Activated naive CD4-positive, alpha-beta T cell treated with anti-CD3 and anti-CD28 coated beads for 36 hours (primary cell): ENCODE measurements at regions not wholly inside any gene's neighbourhood (a gene's known extent, or its start where the extent isn't known, plus 50 kb on each side); places are given as distances from the start of the nearest gene placed in this dataset.

Experiments used
- CTCF ChIA-PET: fragments of 350-600 bp; sonication (Branson Sonifier 250); formaldehyde crosslinking; loops from one replicate; lab custom pipeline; 2021; ENCODE audit warnings: antibody characterized with exemption; lab: Charles Lee
- DNase-seq: peaks from one replicate; pipeline ENCODE4 v3.0.0-alpha.2; 2020
- H3K27ac Mint-ChIP-seq: one replicate; pipeline ENCODE4 v1.8.0; 2021; ENCODE audit warnings: mild to moderate bottlenecking, mixed read lengths
- H3K27me3 Mint-ChIP-seq: one replicate; pipeline ENCODE4 v1.8.0; 2021; ENCODE audit warnings: low read depth, mixed read lengths
- H3K36me3 Mint-ChIP-seq: one replicate; pipeline ENCODE4 v1.8.0; 2021; ENCODE audit warnings: low read depth, mixed read lengths
- H3K4me1 Mint-ChIP-seq: one replicate; pipeline ENCODE4 v1.8.0; 2021; ENCODE audit warnings: low read depth, mixed read lengths
- H3K4me3 Mint-ChIP-seq: one replicate; pipeline ENCODE4 v1.8.0; 2021; ENCODE audit warnings: mild to moderate bottlenecking, moderate library complexity, mixed read lengths
- H3K9me3 Mint-ChIP-seq: one replicate; pipeline ENCODE4 v1.8.0; 2021; ENCODE audit warnings: mixed read lengths
- intact Hi-C: fragments of 100-400 bp; cut with micrococcal nuclease; formaldehyde crosslinking; loops from one replicate; pipeline ENCODE4 v1.15.1; 2023

DNA sequence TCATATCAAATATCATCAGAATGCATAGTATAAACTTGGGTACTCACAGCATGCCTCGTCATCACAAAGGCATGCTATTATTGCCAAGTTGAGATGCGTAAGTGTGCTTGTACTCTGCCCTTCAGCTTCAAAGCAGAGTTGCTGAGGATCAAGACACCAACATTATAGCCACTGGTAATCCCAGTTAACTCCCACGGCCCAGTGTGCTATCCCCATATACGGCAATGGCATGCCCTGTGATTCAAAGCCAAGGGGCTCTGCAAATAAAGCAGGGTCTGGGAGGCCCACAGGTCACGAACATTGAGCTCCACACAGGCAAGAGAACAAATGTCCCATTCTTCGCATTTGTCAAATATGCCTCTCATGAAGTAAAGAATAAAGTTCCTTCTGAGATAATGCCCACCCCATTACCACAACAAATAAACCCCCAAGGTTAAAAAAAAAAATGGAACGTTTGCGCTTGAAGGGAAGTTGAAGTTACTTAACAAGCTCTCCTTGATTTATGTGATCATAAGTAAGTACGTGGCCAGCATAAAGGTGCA is 298.1 kb upstream of the NECTIN3 start:
- Mint-ChIP-seq H3K27ac (no peak overlapping the region), H3K27me3 (no peaks in the 10 kb centered on the region)
- intact Hi-C loops, result no loop called here

DNA sequence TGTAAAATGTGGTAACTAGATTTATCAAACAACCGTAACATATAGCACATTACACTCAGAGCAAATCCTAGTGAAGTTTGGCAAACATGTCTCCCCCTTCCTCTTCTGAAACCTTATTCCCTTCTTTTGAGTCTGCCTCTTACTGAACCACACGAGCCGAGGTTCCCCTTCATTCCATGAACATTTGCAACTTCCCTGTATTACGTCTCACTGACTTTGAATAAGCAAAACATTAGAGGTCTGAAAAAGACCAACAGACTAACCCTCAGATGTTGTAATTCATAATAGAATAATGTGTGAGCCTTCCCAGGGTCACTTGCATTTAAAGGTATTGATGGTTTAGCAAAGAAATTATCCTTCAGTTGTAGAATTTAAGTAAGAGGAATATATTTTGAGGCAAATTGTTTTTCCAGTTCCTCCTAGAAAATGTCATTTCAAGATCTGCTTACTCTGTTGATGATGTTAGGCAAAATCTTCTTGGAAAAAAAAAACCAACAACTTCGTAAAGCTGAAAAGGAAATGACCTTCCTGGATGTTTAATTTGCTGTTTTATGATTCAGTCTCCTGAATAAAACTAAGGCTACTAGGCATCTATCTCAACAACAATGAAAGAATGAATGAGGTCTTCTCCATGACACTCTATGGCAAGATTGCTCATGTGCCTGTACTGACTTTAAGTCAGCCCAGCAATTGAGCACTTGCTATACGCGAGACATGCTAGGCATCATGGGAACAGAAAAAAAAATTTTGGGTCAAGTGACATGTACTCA is 296.9 kb upstream of the NECTIN3 start:
- no peak overlapping the region for H3K27ac Mint-ChIP-seq
- no peaks in the 10 kb centered on the region for H3K36me3 Mint-ChIP-seq
- intact Hi-C loops, result no loop called here
- no peak for DNase-seq
- H3K9me3 Mint-ChIP-seq, result no peaks in the 10 kb centered on the region
- H3K4me1 Mint-ChIP-seq, result no peaks in the 10 kb centered on the region
- H3K27me3 Mint-ChIP-seq, result no peaks in the 10 kb centered on the region
- CTCF ChIA-PET, result interaction anchor here (0.6 kb wide), 1 partner anchor 219 kb away, joined by 3 read pairs; no protein-coding TSS in a partner anchor
- no peak overlapping the region for H3K4me3 Mint-ChIP-seq

More for the DNA sequence above, 298.1 kb upstream of the NECTIN3 start:
- DNase-seq, result no peak
- H3K4me3 Mint-ChIP-seq, result no peak overlapping the region
- H3K4me1 Mint-ChIP-seq, result no peaks in the 10 kb centered on the region
- CTCF ChIA-PET, result interaction anchor here (0.6 kb wide), 1 partner anchor 33 kb away, joined by 4 read pairs; no protein-coding TSS in a partner anchor
- no peaks in the 10 kb centered on the region for H3K9me3 Mint-ChIP-seq
- H3K36me3 Mint-ChIP-seq, result no peaks in the 10 kb centered on the region

DNA sequence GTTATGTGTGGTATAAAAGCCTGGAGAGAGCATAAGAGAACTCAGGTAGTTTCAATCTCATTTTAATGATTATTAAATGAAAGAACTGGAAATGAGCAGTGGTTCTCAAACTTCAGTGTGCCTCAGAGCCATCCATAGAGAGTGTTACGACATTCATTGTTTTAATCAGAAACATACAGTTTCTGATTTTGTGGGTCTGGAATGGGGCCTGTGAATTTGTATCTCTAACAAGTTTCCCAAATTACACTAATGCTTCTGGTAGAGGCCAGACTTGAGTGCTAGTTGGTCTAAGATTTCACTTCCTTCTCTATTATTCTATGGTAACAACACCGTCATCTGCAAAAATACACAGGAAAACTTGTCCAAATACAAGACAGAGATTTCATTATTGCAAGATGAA is 292.0 kb upstream of the NECTIN3 start:
- no peak overlapping the region for H3K4me3 Mint-ChIP-seq
- CTCF ChIA-PET, result no interaction called here
- intact Hi-C loops, result no loop called here

DNA sequence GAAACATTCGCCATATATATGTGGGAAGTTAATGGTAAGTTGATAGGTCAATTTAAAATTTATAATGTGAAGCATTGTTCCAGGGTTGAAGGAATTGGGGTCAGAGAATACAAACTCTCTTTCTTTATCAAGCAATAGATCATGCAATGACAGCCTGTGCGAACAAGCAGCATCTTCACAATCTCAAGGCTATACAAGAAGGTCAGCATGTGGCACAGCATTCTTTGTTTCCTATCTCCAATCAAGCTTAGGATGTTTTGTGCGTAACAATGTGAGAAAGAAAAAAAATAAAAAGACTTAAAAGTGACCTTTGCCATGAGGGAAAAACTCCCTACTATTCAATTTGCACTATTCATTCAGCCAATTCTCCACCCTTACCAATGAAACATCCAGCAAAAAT is 288.1 kb upstream of the NECTIN3 start:
- H3K36me3 Mint-ChIP-seq, result no peaks in the 10 kb centered on the region
- H3K9me3 Mint-ChIP-seq, result peaks cover 4% of the 10 kb centered on the region
- no peak overlapping the region for H3K4me3 Mint-ChIP-seq
- H3K27me3 Mint-ChIP-seq, result peaks cover 2% of the 10 kb centered on the region
- CTCF ChIA-PET, result no interaction called here
- no peak for DNase-seq
- H3K27ac Mint-ChIP-seq, result no peak overlapping the region
- H3K4me1 Mint-ChIP-seq, result no peaks in the 10 kb centered on the region
- intact Hi-C loops, result no loop called here

More for the DNA sequence above, 292.0 kb upstream of the NECTIN3 start:
- H3K27ac Mint-ChIP-seq, result no peak overlapping the region
- DNase-seq, result no peak
- H3K27me3 Mint-ChIP-seq, result no peaks in the 10 kb centered on the region
- H3K4me1 Mint-ChIP-seq, result no peaks in the 10 kb centered on the region
- peaks cover under 1% of the 10 kb centered on the region for H3K9me3 Mint-ChIP-seq
- H3K36me3 Mint-ChIP-seq, result no peaks in the 10 kb centered on the region

DNA sequence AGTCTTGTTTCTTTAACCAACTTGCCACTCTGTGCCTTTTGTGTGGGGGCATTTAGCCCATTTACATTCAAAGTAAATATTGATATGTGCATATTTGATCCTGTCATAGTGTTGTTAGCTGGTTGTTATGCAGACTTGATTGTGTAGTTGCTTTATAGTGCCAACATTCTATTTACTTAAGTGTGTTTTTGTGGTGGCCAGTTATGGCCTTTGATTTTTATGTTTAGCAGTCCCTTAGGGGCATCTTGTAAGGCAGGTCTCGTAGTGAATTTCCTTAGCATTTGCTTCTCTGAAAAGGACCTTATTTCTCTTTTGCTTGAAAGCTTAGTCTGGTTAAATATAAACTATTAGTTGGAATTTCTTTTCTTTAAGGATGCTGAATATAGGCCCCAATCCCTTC is 282.8 kb upstream of the NECTIN3 start:
- Mint-ChIP-seq H3K27ac (no peak overlapping the region), H3K27me3 (peaks cover 6% of the 10 kb centered on the region), H3K4me3 (no peak overlapping the region), H3K36me3 (no peaks in the 10 kb centered on the region), H3K4me1 (no peaks in the 10 kb centered on the region), H3K9me3 (peaks cover 4% of the 10 kb centered on the region)
- intact Hi-C loops, result no loop called here
- CTCF ChIA-PET, result no interaction called here
- no peak for DNase-seq

DNA sequence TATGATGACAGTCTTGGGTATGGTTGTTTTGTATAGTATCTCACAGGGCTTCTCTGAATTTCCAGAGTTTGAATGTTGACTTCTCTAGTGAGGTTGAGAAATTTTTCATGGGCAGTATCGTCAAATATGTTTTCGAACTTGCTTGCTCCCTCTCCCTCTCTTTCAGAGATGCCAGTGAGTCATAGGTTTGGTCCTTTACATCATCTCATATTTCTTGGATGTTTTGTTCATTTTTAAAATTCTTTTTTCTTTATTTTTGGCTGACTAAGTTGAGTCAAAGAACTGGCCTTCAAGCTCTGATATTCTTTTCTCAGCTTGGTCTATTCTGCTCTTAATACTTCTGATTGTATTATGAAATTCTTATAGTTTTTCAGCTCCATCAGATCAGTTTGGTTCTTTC is 282.3 kb upstream of the NECTIN3 start:
- intact Hi-C loops, result no loop called here
- Mint-ChIP-seq H3K27me3 (peaks cover 6% of the 10 kb centered on the region), H3K27ac (no peak overlapping the region), H3K4me3 (no peak overlapping the region), H3K9me3 (peaks cover 4% of the 10 kb centered on the region), H3K4me1 (no peaks in the 10 kb centered on the region), H3K36me3 (no peaks in the 10 kb centered on the region)
- CTCF ChIA-PET, result interaction anchor here (0.6 kb wide), 1 partner anchor 18 kb away, joined by 3 read pairs; no protein-coding TSS in a partner anchor
- no peak for DNase-seq

DNA sequence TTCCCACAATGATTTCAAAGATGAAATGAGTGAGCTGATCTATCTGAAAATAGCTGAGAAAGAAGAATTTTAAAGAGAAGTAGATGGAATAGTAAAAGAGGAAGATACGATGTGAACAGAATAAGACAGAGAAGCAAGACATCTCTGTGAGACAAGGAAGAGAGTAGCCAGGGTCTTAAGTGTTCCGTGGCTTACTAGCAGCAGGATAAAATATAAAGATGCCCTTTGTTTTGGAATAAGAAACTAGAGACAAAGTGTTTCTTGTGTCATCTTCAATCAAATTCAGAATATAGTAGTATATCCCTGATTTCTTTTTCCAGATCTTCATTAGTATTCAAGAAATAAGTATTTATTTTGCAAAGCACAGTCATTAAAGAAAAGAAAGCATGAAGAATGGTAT is 281.0 kb upstream of the NECTIN3 start:
- peaks cover 1% of the 10 kb centered on the region for H3K9me3 Mint-ChIP-seq
- intact Hi-C loops, result no loop called here
- no peak overlapping the region for H3K4me3 Mint-ChIP-seq
- CTCF ChIA-PET, result interaction anchor here (0.6 kb wide), 1 partner anchor 830 kb away, joined by 3 read pairs; no protein-coding TSS in a partner anchor
- peaks cover 7% of the 10 kb centered on the region for H3K27me3 Mint-ChIP-seq
- no peak overlapping the region for H3K27ac Mint-ChIP-seq
- no peaks in the 10 kb centered on the region for H3K36me3 Mint-ChIP-seq
- H3K4me1 Mint-ChIP-seq, result no peaks in the 10 kb centered on the region
- no peak for DNase-seq

DNA sequence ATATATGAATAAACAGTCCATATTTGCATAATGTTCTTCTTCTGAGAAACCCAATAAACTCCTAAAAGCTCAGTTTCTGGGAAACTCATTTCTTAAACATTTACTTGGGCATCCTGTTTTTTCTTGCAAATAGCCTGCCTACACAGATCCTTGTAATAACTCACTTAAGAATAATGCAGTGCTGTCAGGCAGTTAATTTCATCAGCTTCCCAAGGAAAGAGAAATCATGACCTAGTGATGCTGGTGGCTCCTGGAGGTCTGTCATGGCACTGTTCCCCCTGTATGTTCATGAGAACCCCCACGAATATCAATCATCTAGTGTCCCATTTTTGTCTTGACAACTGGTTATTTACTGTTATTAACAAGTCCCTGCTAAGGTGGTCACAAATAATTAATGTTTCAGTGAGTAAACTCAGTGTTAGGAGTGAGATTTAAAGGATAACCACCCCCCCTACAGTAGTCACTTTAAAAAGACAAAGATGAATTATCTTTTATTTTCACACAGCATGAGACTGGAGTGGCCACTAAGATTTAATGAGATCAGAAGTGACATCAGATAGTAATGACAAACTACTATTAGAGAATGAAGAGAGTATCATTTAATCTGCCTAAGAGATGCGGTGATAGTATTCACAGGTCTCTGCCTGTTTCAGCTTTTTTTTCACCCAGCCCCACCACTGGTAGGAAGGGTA is 279.5 kb upstream of the NECTIN3 start:
- no peaks in the 10 kb centered on the region for H3K4me1 Mint-ChIP-seq
- H3K4me3 Mint-ChIP-seq, result no peak overlapping the region
- DNase-seq, result no peak
- peaks cover 7% of the 10 kb centered on the region for H3K27me3 Mint-ChIP-seq
- no peaks in the 10 kb centered on the region for H3K36me3 Mint-ChIP-seq
- intact Hi-C loops, result no loop called here
- no peaks in the 10 kb centered on the region for H3K9me3 Mint-ChIP-seq
- CTCF ChIA-PET, result no interaction called here
- H3K27ac Mint-ChIP-seq, result no peak overlapping the region

DNA sequence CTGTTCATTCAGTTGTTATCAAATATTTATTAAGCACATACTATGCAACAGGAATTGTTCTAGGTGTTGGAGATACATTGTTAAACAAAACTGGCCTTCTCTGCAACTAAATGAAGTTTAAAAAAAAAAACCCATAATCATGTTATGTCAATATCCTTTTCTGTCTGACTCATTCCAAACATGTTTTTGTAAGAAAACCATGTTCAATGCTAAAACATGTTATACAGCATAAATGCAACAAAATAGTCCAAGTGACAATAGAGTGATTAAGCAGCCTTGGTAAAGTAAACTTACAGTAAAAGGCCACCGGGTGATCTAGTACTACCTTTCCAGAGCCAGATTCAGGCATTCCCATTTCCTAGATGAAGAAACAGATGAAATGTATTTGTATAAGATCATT is 278.0 kb upstream of the NECTIN3 start:
- no peak for DNase-seq
- CTCF ChIA-PET, result no interaction called here
- no peak overlapping the region for H3K27ac Mint-ChIP-seq
- H3K36me3 Mint-ChIP-seq, result no peaks in the 10 kb centered on the region
- peaks cover 7% of the 10 kb centered on the region for H3K27me3 Mint-ChIP-seq
- no peaks in the 10 kb centered on the region for H3K9me3 Mint-ChIP-seq
- H3K4me3 Mint-ChIP-seq, result no peak overlapping the region
- intact Hi-C loops, result no loop called here
- H3K4me1 Mint-ChIP-seq, result no peaks in the 10 kb centered on the region

DNA sequence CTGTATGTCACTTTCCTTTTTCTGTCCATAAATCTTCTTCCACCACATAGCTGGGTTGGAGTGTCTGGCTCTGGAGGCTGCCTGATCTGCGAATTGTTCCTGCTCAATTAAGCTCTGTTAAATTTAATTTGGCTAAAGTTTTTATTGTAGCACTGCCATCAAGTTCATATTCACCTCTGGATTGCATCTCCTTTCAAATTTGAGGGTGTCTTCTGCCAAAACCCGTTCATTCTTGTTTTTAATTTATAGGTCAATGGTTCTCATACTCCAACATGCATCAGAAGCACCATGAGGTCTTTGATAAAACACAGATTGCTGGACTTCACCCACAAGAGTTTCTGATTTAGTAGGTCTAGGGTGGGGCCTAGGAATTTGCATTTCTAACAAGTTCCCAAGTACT is 276.5 kb upstream of the NECTIN3 start:
- intact Hi-C loops, result no loop called here

DNA sequence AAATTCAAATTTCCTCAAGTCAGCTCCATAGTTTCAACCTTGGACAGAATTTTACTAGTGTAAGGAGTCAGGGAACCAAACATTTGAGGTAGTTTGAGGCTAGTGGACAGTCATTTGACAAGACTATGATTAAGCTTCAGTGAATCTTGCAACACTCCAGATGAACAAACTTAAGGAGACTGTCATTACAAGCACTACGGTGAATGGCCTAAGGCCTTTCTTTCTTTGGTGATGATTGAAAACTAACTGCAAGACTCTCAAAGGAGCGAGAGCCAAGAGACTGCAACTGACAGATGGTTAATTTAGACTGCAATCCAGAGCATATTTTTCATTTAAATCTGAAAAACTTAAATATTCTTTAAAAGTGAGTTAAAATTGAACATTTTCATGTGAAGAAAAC is 272.3 kb upstream of the NECTIN3 start:
- Mint-ChIP-seq H3K9me3 (no peaks in the 10 kb centered on the region), H3K27ac (no peak overlapping the region), H3K36me3 (no peaks in the 10 kb centered on the region), H3K27me3 (peaks cover 4% of the 10 kb centered on the region), H3K4me1 (no peaks in the 10 kb centered on the region), H3K4me3 (no peak overlapping the region)
- intact Hi-C loops, result no loop called here
- no peak for DNase-seq
- CTCF ChIA-PET, result no interaction called here

More for the DNA sequence above, 276.5 kb upstream of the NECTIN3 start:
- Mint-ChIP-seq H3K27me3 (peaks cover 7% of the 10 kb centered on the region), H3K27ac (no peak overlapping the region), H3K4me1 (no peaks in the 10 kb centered on the region), H3K36me3 (no peaks in the 10 kb centered on the region), H3K4me3 (no peak overlapping the region), H3K9me3 (no peaks in the 10 kb centered on the region)
- no peak for DNase-seq
- CTCF ChIA-PET, result interaction anchor here (0.7 kb wide), 1 partner anchor 70 kb away, joined by 4 read pairs; no protein-coding TSS in a partner anchor

DNA sequence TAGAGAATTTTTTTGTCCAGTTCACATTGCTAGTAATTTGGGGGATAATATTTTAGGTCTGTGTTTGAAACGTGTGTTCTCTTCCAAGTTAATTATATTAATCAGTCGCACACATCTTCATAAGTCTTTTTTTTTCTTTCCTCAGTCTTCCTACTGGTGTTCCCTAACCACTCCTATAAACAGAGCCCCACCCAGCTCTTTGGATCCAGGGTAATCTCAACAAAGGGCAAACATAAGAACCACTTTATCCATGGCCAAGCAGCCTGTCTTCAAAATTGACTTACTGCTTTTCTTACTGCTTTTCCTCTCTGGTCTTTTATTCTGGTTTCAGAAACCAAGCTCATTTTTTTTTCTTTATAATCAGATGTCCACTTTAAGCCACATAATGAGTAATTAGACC is 266.8 kb upstream of the NECTIN3 start:
- Mint-ChIP-seq H3K27me3 (no peaks in the 10 kb centered on the region), H3K36me3 (no peaks in the 10 kb centered on the region), H3K9me3 (no peaks in the 10 kb centered on the region), H3K27ac (no peak overlapping the region), H3K4me3 (no peak overlapping the region), H3K4me1 (no peaks in the 10 kb centered on the region)
- intact Hi-C loops, result no loop called here
- CTCF ChIA-PET, result no interaction called here
- DNase-seq, result no peak
